ENCODE measurements at regions not wholly inside any gene's neighbourhood (a gene's known extent, or its start where the extent isn't known, plus 50 kb on each side); places are given as distances from the start of the nearest gene placed in this dataset.
A peak's percentile ranks its signal among the peaks of the same experiment; 100 is the strongest.

- TF ChIP-seq ZZZ3 (IDR thresholded peaks at IDR 0.05; ENCODE audit: control insufficient read depth, insufficient read length, low read depth): no peak
- no peak for TF ChIP-seq USF1 (IDR thresholded peaks at IDR 0.05; ENCODE audit: borderline replicate concordance, extremely low read length, insufficient read depth, low read depth, low read length)
- TF ChIP-seq JUNB (IDR thresholded peaks at IDR 0.05): peak; percentile 75
- no peak for TF ChIP-seq RELB (IDR thresholded peaks at IDR 0.05; ENCODE audit: low read depth)
- TF ChIP-seq NFIC (IDR thresholded peaks at IDR 0.05; ENCODE audit: low read depth, low read length): peak; percentile 91
- no peak for TF ChIP-seq CEBPZ (IDR thresholded peaks at IDR 0.05; ENCODE audit: low read depth, low read length)
- TF ChIP-seq BCLAF1 (IDR thresholded peaks at IDR 0.05): no peak
- no peak; a peak in 1 of 4 replicates for TF ChIP-seq BHLHE40 (IDR thresholded peaks at IDR 0.05; ENCODE audit: borderline replicate concordance in 1 of 2, low read depth in 2 of 2, low read length in 1 of 2)
- TF ChIP-seq TCF3 (IDR thresholded peaks at IDR 0.05; ENCODE audit: borderline replicate concordance, insufficient read depth, low read depth, low read length): 0 out of 2 replicates have a peak, but pooled peaks have one; percentile 37
- TF ChIP-seq RFX5 (IDR thresholded peaks at IDR 0.05; ENCODE audit: low read depth, low read length): no peak
- no peak for TF ChIP-seq KAT2A (conservative IDR thresholded peaks at IDR 0.05; ENCODE audit: control insufficient read depth, low read depth, low read length)
- TF ChIP-seq MEF2B (IDR thresholded peaks at IDR 0.05; ENCODE audit: partially characterized antibody, poor library complexity, severe bottlenecking): no peak
- peak; percentile 14; the same call in 1 of the 2 replicates for TF ChIP-seq ATF7 (IDR thresholded peaks at IDR 0.05; ENCODE audit: low read depth)
- no peak for TF ChIP-seq USF2 (IDR thresholded peaks at IDR 0.05; ENCODE audit: borderline replicate concordance, low read depth, low read length)
- no peak for TF ChIP-seq PKNOX1 (IDR thresholded peaks at IDR 0.05)
- TF ChIP-seq POU2F2 (IDR thresholded peaks at IDR 0.05; ENCODE audit: borderline replicate concordance, low read depth, low read length): no peak
- peak; percentile 66; the same call in 1 of the 2 replicates for TF ChIP-seq PAX5 (IDR thresholded peaks at IDR 0.05; ENCODE audit: borderline replicate concordance, low read depth, low read length)
- 0 out of 3 replicates have a peak, but pooled peaks of 1 of the 2 experiments have one; percentile 20 for TF ChIP-seq EGR1 (IDR thresholded peaks at IDR 0.05; ENCODE audit: borderline replicate concordance in 1 of 2, low read depth in 2 of 2, low read length in 2 of 2)
- TF ChIP-seq MTA2 (IDR thresholded peaks at IDR 0.05; ENCODE audit: low read depth): no peak; the same call in 1 of the 2 replicates
These were observed 115.1 kb upstream of the PCDH18 start (continued) for GRCh38 chr4:137647375-137647774.

All from GM12878 (cell line).